MCF 10A (cell line): ENCODE measurements at regions not wholly inside any gene's neighbourhood (a gene's known extent, or its start where the extent isn't known, plus 50 kb on each side); places are given as distances from the start of the nearest gene placed in this dataset.
"Not testable (repeated sequence)": the region's sequence is repeated elsewhere in the genome, so short reads cannot be mapped to it uniquely, and the experiment has no call there.

Experiments
- BruUV-seq: library from RNA; stranded (reverse); fragments of 400-500 nt; replicated peaks from 2 replicates; lab custom pipeline; 2021; lab: Mats Ljungman, UMichigan
- CTCF ChIA-PET: fragments of 300-600 bp; sonication (Branson Sonifier 250); formaldehyde crosslinking; extraction: SDS; loops from one replicate; lab custom pipeline; 2021; ENCODE audit warnings: antibody characterized with exemption, inconsistent platforms; lab: Yijun Ruan, JAX
- POLR2A ChIA-PET: fragments of 300-600, 350-650 bp; sonication (Branson Sonifier 250); formaldehyde crosslinking; extraction: SDS; loops from one replicate; lab custom pipeline; 2020; ENCODE audit warnings: antibody characterized with exemption, inconsistent platforms; lab: Yijun Ruan, JAX
- DNase-seq: peaks from one replicate; pipeline ENCODE4 v3.0.0-alpha.2; 2018; ENCODE audit not compliant: unreplicated experiment
- H3K27ac Mint-ChIP-seq: one replicate; pipeline ENCODE4 v1.8.0; 2022; ENCODE audit warnings: mild to moderate bottlenecking, low read depth, mixed read lengths; ENCODE audit not compliant: unreplicated experiment
- H3K27me3 Mint-ChIP-seq: one replicate; pipeline ENCODE4 v1.8.0; 2022; ENCODE audit warnings: mixed read lengths; ENCODE audit not compliant: insufficient read depth, unreplicated experiment
- H3K36me3 Mint-ChIP-seq: one replicate; pipeline ENCODE4 v1.8.0; 2022; ENCODE audit warnings: mild to moderate bottlenecking, moderate library complexity, mixed read lengths; ENCODE audit not compliant: insufficient read depth, unreplicated experiment
- H3K4me1 Mint-ChIP-seq: one replicate; pipeline ENCODE4 v1.8.0; 2022; ENCODE audit warnings: mixed read lengths; ENCODE audit not compliant: insufficient read depth, unreplicated experiment
- H3K4me3 Mint-ChIP-seq: one replicate; pipeline ENCODE4 v1.8.0; 2022; ENCODE audit warnings: mild to moderate bottlenecking, moderate library complexity, mixed read lengths; ENCODE audit not compliant: unreplicated experiment
- H3K9me3 Mint-ChIP-seq: one replicate; pipeline ENCODE4 v1.8.0; 2022; ENCODE audit warnings: mixed read lengths; ENCODE audit not compliant: unreplicated experiment
- intact Hi-C: fragments of 100-400 bp; cut with micrococcal nuclease; formaldehyde crosslinking; loops from 2 replicates; pipeline ENCODE4 v1.14.1; 2022
- TF ChIP-seq, protein P1 (sequence below): fragments of 200-600 bp; IDR thresholded peaks from one replicate; pipeline ENCODE4 v1.8.0; 2022; ENCODE audit warnings: antibody characterized with exemption, mild to moderate bottlenecking; ENCODE audit not compliant: unreplicated experiment

DNA sequence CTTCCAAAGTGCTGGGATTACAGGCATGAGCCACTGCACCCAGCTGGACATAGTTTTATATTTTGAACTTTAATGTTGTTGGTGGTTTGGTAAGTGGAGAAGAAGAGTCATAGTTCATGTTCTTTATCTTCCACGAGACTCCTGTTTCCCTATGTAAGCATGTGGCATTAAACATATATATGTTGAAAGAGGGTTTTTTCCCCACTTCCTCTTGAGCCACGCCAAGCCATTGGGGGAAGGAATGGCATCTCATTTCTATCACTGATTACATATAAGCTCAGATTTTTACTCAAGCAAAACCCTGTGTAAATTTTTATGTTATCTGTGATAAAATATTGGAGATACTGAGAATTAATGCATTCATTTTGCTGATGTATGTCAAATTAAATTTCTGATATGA, 300.4 kb downstream of the PHF14 start:
- no TSS peak for BruUV-seq
- TF ChIP-seq, protein P1, sequence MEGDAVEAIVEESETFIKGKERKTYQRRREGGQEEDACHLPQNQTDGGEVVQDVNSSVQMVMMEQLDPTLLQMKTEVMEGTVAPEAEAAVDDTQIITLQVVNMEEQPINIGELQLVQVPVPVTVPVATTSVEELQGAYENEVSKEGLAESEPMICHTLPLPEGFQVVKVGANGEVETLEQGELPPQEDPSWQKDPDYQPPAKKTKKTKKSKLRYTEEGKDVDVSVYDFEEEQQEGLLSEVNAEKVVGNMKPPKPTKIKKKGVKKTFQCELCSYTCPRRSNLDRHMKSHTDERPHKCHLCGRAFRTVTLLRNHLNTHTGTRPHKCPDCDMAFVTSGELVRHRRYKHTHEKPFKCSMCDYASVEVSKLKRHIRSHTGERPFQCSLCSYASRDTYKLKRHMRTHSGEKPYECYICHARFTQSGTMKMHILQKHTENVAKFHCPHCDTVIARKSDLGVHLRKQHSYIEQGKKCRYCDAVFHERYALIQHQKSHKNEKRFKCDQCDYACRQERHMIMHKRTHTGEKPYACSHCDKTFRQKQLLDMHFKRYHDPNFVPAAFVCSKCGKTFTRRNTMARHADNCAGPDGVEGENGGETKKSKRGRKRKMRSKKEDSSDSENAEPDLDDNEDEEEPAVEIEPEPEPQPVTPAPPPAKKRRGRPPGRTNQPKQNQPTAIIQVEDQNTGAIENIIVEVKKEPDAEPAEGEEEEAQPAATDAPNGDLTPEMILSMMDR, result no peak
- CTCF ChIA-PET, result no interaction called here
- intact Hi-C loops, result no loop called here
- H3K27me3 Mint-ChIP-seq, result peaks cover 8% of the 10 kb centered on the region
- H3K4me1 Mint-ChIP-seq, result no peaks in the 10 kb centered on the region
- no peak for DNase-seq
- POLR2A ChIA-PET, result no interaction called here
- H3K36me3 Mint-ChIP-seq, result no peaks in the 10 kb centered on the region
- no peak overlapping the region for H3K27ac Mint-ChIP-seq
- H3K9me3 Mint-ChIP-seq, result no peaks in the 10 kb centered on the region
- no peak overlapping the region for H3K4me3 Mint-ChIP-seq

DNA sequence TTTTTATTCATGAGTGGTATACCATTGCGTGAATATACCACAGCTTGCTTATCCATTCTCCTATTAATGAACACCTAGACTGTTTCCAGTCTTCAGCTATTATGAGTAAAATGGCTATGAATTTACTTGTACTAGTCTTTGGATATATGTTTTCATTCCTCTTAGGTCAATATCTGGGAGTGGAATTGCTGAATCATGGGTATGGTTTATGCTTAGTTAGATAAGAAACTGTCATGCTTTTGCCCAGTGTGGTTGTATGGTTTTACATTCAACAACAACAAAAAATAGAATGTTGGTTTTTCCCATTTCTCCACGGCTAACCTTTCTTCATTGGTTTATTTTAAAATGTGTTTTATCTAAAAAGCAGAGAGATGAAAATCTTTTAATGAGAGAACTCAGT, 308.3 kb downstream of the PHF14 start:
- ChIA-PET CTCF (no interaction called here), POLR2A (no interaction called here)
- intact Hi-C loops, result no loop called here
- Mint-ChIP-seq H3K9me3 (no peaks in the 10 kb centered on the region), H3K27me3 (no peaks in the 10 kb centered on the region), H3K4me1 (no peaks in the 10 kb centered on the region), H3K27ac (no peak overlapping the region), H3K36me3 (no peaks in the 10 kb centered on the region), H3K4me3 (no peak overlapping the region)
- TF ChIP-seq, protein P1, result no peak
- no TSS peak for BruUV-seq
- no peak for DNase-seq

DNA sequence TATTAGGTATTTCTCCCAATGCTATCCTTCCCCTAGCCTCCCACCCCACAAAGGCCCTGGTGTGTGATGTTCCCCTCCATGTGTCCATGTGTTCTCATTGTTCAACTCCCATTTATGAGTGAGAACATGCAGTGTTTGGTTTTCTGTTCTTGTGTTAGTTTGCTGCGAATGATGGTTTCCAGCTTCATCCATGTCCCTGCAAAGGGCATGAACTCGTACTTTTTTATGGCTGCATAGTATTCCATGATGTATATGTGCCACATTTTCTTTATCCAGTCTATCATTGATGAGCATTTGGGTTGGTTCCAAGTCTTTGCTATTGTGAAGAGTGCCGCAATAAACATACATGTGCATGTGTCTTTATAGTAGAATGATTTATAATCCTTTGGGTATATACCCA, 309.9 kb downstream of the PHF14 start:
- POLR2A ChIA-PET, H3K9me3 Mint-ChIP-seq, DNase-seq, H3K27me3 Mint-ChIP-seq, intact Hi-C loops, H3K36me3 Mint-ChIP-seq, CTCF ChIA-PET, H3K4me3 Mint-ChIP-seq, BruUV-seq, H3K4me1 Mint-ChIP-seq, H3K27ac Mint-ChIP-seq: not testable (repeated sequence)

DNA sequence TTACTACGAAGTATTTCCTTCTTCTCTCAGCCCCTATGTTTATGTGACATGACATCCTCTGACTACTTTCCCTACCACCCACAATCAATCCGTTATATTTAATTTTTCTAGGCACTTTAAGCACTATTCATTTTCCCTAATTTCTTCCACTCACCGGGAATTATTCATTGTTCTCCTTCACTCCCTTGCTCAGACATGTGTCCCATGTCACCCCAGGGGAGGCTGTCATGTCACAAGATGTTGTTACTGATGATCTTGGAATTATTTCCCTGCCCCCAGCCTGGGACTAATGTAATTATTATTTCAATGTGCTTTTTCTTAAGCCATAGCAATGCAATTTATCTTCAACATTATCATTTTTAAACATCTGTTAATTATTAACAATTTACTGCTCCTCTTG, 317.2 kb downstream of the PHF14 start:
- TF ChIP-seq, protein P1, result no peak
- Mint-ChIP-seq H3K9me3 (no peaks in the 10 kb centered on the region), H3K4me3 (no peak overlapping the region), H3K27ac (no peak overlapping the region), H3K4me1 (no peaks in the 10 kb centered on the region), H3K36me3 (no peaks in the 10 kb centered on the region), H3K27me3 (no peaks in the 10 kb centered on the region)
- no TSS peak for BruUV-seq
- DNase-seq, result no peak
- POLR2A ChIA-PET, result no interaction called here
- CTCF ChIA-PET, result no interaction called here
- intact Hi-C loops, result no loop called here

DNA sequence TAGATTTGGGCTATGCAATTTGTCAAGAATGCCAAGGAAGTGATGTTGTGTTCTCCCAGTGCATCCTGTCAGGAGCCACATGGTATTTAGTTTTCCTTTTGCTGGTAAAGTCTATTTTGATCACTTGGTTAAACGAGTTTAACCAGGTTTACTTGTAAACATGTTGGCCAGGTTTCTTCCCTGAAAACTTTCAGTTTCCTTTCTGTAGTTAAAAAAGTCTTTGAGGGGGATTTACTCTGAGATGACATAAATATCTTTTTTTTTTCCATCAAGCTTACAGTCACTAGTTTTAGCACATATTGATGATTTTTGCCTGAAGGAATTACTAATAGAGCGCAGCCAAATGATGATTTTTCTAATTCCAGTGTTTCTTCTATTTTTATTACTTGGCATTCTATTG, 320.5 kb downstream of the PHF14 start:
- no peaks in the 10 kb centered on the region for H3K36me3 Mint-ChIP-seq
- DNase-seq, result no peak
- no peak overlapping the region for H3K4me3 Mint-ChIP-seq
- H3K27me3 Mint-ChIP-seq, result no peaks in the 10 kb centered on the region
- ChIA-PET POLR2A (no interaction called here), CTCF (no interaction called here)
- TF ChIP-seq, protein P1, result no peak
- no peak overlapping the region for H3K27ac Mint-ChIP-seq
- no TSS peak for BruUV-seq
- intact Hi-C loops, result no loop called here
- no peaks in the 10 kb centered on the region for H3K9me3 Mint-ChIP-seq
- no peaks in the 10 kb centered on the region for H3K4me1 Mint-ChIP-seq
